GM21786 (cell line): ENCODE measurements at regions not wholly inside any gene's neighbourhood (a gene's known extent, or its start where the extent isn't known, plus 50 kb on each side); places are given as distances from the start of the nearest gene placed in this dataset.

Experiments
- ATAC-seq: cut with Tn5 transposase; IDR thresholded peaks from one replicate; pipeline ENCODE4 v1.9.1; 2021; ENCODE audit not compliant: unreplicated experiment

- ATAC-seq = no peak
These were observed 92.8 kb downstream of the ETS2 start for GRCh38 chr21:38898422-38899096.

DNA sequence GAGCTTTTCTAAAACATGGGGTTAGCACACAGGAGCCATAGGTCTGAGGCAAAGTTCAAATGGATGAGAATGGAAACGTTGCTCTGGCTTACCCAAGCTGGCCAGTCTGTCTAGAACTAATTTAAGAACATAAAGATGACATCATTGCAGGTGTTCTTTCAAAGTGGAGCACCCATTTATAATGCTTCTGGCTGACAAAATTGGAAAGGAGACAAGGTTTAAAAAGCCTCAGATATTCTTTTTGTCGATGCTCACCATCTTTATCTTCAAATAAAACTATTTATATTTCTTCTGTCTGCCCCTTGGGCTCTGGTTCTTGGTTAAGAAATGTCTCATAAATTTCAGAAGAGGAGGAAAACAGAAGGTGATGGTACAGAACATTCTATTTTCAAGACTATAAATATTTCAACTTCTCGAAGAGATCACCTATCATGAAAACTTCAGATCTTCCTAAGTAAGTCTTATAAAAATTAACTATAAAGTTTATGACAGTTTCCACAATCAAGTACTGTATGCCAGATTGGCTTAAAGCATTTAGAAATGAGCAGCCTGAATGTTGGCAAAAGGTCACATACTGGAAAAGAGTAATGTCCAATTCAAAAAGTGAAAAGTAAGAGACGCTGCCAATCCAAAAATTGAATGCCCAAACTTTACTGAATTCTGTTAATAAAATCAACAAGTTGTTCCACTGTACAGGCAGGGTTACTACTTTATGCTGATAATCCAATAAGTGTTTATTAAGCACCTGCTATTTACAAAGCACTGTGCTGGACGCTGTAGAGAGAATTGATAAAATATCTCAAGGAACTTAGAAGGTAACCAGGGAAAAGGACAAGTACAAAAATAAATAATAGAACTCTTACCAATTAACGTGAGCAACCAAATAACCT, 92.0 kb downstream of the ETS2 start:
- ATAC-seq = no peak

DNA sequence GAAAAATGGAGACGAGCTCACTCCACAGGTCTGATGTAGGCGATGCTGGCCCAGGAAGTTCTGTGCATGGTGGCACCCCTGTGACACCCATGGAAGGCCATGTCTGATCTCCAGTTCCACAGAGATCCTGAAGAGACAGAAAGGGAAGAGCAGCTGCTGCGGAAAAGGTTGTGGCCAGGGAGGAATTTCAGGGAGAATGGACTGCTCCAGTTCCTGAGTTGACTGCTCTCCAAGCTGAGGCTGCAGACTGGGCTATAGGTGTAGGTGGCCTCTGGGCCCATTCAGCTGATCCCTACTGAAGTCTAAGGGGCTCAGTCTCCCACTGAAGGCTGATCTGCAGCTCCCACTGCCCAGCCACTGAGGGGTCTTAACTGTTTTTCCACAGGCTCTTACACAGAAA, 89.2 kb downstream of the ETS2 start:
- ATAC-seq = no peak

GRCh38 chr21:38888991-38889561, 83.3 kb downstream of the ETS2 start:
- no peak for ATAC-seq

DNA sequence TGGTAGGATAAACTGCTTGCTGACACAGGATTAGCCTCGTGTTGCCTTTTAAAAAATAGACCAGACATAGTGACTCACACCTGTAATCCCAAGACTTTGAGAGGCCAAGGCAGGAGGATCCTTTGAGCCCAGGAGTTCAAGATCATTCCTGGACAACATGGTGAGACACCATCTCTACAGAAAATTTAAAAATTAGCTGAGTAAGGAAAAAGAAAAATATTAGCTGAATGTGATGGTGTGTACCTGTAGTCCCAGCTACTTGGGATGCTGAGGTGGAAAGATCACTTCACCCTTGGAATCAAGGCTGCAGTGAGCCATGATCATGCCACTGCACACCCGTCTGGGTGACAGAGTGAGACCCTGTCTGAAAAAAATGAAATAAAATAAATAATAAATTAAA, 82.0 kb downstream of the ETS2 start:
- ATAC-seq = no peak

DNA sequence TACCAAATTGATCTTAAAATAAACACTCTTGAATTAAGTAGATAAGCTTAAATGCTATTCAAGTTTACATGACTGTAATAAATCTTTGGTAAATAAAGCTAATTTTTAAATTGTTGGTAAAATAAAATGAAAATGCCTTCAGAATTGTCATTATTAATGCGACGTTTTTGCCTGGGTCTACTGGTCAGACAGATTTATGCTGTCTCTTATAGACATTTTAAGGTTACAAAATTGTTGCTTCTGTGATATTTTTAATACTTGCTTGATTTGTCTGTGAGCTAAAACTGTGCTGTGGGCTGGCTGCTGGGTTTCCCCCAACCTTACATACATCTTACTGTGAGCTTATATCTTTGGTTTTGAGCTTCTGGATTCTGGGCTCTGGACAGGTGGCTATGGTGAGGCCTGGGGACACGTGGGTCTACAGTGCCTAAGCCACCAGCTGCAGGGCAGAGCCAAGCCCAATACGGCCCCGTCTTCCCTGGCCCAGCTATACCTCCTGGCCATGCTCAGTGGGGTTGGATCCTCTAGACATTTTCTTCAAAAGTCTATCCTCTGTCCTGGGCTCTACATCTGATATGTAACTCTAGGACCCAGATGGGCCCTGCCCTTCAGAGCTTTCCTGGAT, 81.4 kb downstream of the ETS2 start:
- ATAC-seq = no peak

GRCh38 chr21:38885909-38886308, 80.2 kb downstream of the ETS2 start:
- ATAC-seq = no peak

DNA sequence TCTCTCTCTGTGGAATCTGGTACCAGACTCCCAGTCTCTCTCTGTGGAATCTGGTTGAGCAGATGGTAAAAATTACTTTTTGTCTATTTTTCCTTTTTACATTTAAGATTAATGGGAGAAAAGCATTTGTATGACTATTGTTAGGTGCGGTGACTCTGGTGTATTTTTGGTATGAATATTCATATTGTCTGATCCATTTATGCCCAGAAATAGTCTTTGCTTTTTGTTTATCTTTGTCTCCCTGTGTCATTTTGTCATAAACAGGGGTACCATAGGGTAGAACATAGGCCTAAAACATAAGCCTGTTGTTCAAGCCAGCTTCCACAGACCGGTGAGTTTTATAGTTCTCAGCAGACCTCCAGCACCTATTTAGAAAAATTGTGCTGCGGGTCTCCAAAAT, 78.7 kb downstream of the ETS2 start:
- no peak for ATAC-seq

GRCh38 chr21:38883142-38883541, 77.4 kb downstream of the ETS2 start:
- ATAC-seq = no peak

- no peak for ATAC-seq
These were observed 75.4 kb downstream of the ETS2 start for GRCh38 chr21:38881131-38881530.

GRCh38 chr21:38880577-38880966, 74.8 kb downstream of the ETS2 start:
- ATAC-seq = no peak

DNA sequence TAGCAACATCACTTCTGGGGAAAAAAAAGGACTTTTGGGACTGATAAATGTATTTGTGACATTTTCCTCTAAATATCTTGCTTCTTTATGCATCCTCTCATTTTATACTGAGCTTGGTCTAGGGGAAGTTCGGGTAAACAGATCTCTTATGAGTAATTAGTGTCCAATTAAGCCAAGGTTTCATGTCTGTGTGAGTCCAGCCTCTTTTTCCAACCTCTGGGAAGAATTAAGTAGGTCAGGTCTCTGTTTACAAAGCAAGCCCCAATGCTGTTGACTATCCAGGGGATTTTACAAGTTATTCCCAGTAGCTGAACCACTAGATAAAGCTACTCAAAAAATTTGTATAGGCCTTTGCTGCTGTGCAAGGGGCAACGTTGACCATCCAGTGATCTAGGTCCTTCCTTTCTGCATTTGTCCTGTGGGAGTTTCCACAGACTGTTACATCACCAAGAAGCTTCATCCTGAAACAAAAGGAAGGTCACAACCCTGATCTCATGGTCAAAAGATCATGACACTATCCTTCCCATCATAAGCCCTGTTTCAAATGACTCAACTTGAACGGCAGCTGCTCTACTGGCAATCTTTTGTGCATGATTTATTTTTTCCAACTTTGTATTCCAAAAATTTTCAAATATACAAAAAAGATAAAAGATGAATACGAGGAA, 74.3 kb downstream of the ETS2 start:
- no peak for ATAC-seq

- ATAC-seq = no peak
These were observed 72.8 kb downstream of the ETS2 start for GRCh38 chr21:38878379-38879179.

DNA sequence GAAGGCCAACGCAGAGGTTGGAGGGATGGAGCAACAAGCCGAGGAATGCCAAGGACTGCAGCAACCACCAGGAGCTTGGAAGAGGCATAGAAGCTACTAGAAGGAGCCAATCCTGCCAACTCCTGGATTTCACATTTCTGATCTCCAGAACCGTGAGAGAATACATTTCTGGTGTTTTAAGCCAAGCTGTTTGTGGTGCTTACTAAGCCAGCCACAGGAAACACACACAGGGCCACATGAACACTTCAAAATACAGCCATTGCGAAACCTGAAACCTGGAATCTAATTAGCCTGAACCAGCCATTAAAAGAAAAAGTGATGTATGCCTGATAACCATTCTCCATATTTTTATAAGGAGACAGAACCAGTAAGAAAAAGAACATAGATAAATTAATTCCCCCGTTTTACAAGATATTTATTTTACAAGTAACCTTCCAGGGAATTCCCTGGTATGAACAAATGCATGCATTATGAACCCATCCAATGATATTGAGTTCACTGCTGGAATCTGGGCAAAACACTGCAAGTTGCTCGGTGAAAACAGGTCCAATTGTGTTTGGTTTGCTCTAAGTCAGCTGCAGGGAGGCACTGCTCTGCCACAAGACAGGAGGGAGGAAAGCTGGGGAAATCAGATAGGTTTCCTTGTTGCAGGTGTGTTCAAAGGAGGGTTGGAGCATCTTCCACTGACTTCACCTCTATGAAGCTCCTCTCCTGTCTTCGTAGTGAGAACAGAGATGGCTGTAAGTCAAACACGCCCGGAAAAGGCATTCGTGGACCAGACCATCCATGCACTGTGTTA, 70.2 kb downstream of the ETS2 start:
- ATAC-seq = no peak
